ENCODE measurements at regions not wholly inside any gene's neighbourhood (a gene's known extent, or its start where the extent isn't known, plus 50 kb on each side); places are given as distances from the start of the nearest gene placed in this dataset.

GRCh38 chr4:129218360-129218759, 122.4 kb downstream of the C4orf33 start:
- H2AFZ ChIP-seq (ENCODE audit: low read depth, low read length), result no peak overlapping the region
- peak overlapping the region; percentile 58 for H3K27ac ChIP-seq (ENCODE audit: low read length)
- no peak overlapping the region for H3K4me2 ChIP-seq (ENCODE audit: low read length)

GRCh38 chr4:129218897-129219296, 122.9 kb downstream of the C4orf33 start:
- H3K9ac ChIP-seq (ENCODE audit: low read length), result no peak overlapping the region
- no peaks in the 10 kb centered on the region for H3K27me3 ChIP-seq (ENCODE audit: insufficient read depth, low read depth, low read length)
- H2AFZ ChIP-seq (ENCODE audit: low read depth, low read length), result no peak overlapping the region
- TF ChIP-seq SMC3 (conservative IDR thresholded peaks at IDR 0.05; ENCODE audit: poor library complexity) (no peak), TAF1 (IDR thresholded peaks at IDR 0.05; ENCODE audit: low read depth) (no peak), REST (IDR thresholded peaks at IDR 0.05; ENCODE audit: borderline replicate concordance) (no peak), POLR2AphosphoS5 (IDR thresholded peaks at IDR 0.05) (no peak), RAD21 (conservative IDR thresholded peaks at IDR 0.05) (no peak), CTCF (IDR thresholded peaks at IDR 0.05; ENCODE audit: poor library complexity, severe bottlenecking) (no peak), EP300 (conservative IDR thresholded peaks at IDR 0.05; ENCODE audit: poor library complexity, severe bottlenecking) (peak; percentile 11), EZH2 (IDR thresholded peaks at IDR 0.05; ENCODE audit: borderline replicate concordance, insufficient read depth, low read length, poor library complexity, severe bottlenecking) (no peak)
- H4K20me1 ChIP-seq (ENCODE audit: insufficient read depth), result no peaks in the 10 kb centered on the region
- peak overlapping the region; percentile 16 for H3K4me3 ChIP-seq (ENCODE audit: low read length)
- H3K36me3 ChIP-seq (ENCODE audit: insufficient read depth, low read length), result no peaks in the 10 kb centered on the region
- H3K79me2 ChIP-seq (replicated peaks; ENCODE audit: insufficient read depth, low read length), result no peaks in the 10 kb centered on the region
- peak overlapping the region; percentile 58 for H3K27ac ChIP-seq (ENCODE audit: low read length)
- no peaks in the 10 kb centered on the region for H3K9me3 ChIP-seq (ENCODE audit: low read length)
- peaks cover 4% of the 10 kb centered on the region for H3F3A ChIP-seq (ENCODE audit: insufficient read depth, low read length, poor library complexity, severe bottlenecking)
- H3K4me2 ChIP-seq (ENCODE audit: low read length), result no peak overlapping the region
- H3K9me2 ChIP-seq (ENCODE audit: insufficient read depth, low read length), result no peaks in the 10 kb centered on the region

More at GRCh38 chr4:129218360-129218759, 122.4 kb downstream of the C4orf33 start:
- Histone ChIP-seq H3K36me3 (ENCODE audit: insufficient read depth, low read length) (no peaks in the 10 kb centered on the region), H3K9me2 (ENCODE audit: insufficient read depth, low read length) (no peaks in the 10 kb centered on the region), H3K9ac (ENCODE audit: low read length) (no peak overlapping the region), H3K79me2 (replicated peaks; ENCODE audit: insufficient read depth, low read length) (no peaks in the 10 kb centered on the region), H3F3A (ENCODE audit: insufficient read depth, low read length, poor library complexity, severe bottlenecking) (peaks cover 4% of the 10 kb centered on the region), H3K4me3 (ENCODE audit: low read length) (peak overlapping the region; percentile 16), H4K20me1 (ENCODE audit: insufficient read depth) (no peaks in the 10 kb centered on the region), H3K9me3 (ENCODE audit: low read length) (no peaks in the 10 kb centered on the region), H3K27me3 (ENCODE audit: insufficient read depth, low read depth, low read length) (no peaks in the 10 kb centered on the region)
- TF ChIP-seq RAD21 (conservative IDR thresholded peaks at IDR 0.05) (peak; percentile 86), EP300 (conservative IDR thresholded peaks at IDR 0.05; ENCODE audit: poor library complexity, severe bottlenecking) (no peak), CTCF (IDR thresholded peaks at IDR 0.05; ENCODE audit: poor library complexity, severe bottlenecking) (peak; percentile 79), SMC3 (conservative IDR thresholded peaks at IDR 0.05; ENCODE audit: poor library complexity) (peak; percentile 73)

All from neural cell (in vitro differentiated cells).